Suprapubic skin (tissue), 3 donors: ENCODE measurements at regions not wholly inside any gene's neighbourhood (a gene's known extent, or its start where the extent isn't known, plus 50 kb on each side); places are given as distances from the start of the nearest gene placed in this dataset.

Experiments
- CTCF ChIP-seq, 2 donors: fragments of 200-600 bp in 1 of 2; fragments of 450-650 bp in 1 of 2; sonication (generic) in 1 of 2; IDR thresholded peaks; one replicate each; pipeline ENCODE4 v1.5.1; 2016 to 2019; ENCODE audit warnings: antibody characterized with exemption in 2 of 2, mild to moderate bottlenecking in 1 of 2, moderate library complexity in 1 of 2
- POLR2AphosphoS5 ChIP-seq, 3 donors: sonication (generic); formaldehyde crosslinking; IDR thresholded peaks; one replicate each; pipeline ENCODE4 v1.6.1; 2017; ENCODE audit warnings: antibody characterized with exemption in 3 of 3

DNA sequence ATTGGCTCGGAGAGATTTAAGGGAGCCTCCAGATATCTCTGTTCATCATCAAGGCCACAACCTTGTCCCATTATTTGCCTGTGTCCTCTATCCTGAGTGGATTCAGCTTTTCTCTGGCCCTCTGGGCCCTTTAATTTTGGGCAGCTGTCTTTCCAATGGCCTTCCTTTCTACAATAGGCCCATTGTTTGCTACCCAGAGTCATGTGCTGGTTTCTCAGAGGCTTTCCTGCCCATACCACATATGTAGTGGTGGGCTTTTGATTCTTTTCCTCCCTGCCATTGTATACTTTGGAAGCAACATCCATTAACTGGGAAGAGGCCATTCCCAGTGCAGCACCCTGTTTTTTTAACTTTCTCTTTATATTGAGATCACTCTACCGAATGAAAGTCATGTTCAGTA is 233.9 kb upstream of the SGCD start:
- TF ChIP-seq CTCF (IDR thresholded peaks at IDR 0.05) (no peak), POLR2AphosphoS5 (IDR thresholded peaks at IDR 0.05) (no peak)
